RWPE2 (cell line): ENCODE measurements at regions not wholly inside any gene's neighbourhood (a gene's known extent, or its start where the extent isn't known, plus 50 kb on each side); places are given as distances from the start of the nearest gene placed in this dataset.

Experiments
- ATAC-seq: fragments of 200-7000 bp; cut with Tn5 transposase; 3 replicates; pipeline ENCODE4 v1.9.1; 2021; ENCODE audit warnings: low read depth
- DNase-seq: peaks from one replicate; pipeline ENCODE4 v3.0.0-alpha.2; 2020; ENCODE audit warnings: low spot score
- H3K27ac ChIP-seq: fragments of 450-650 bp; 2 replicates; pipeline ENCODE4 v1.5.1; 2017; ENCODE audit warnings: mild to moderate bottlenecking; ENCODE audit not compliant: poor library complexity, severe bottlenecking
- H3K27me3 ChIP-seq: fragments of 250-450 bp; sonication (Bioruptor Pico); 2 replicates; pipeline ENCODE4 v1.5.1; 2021; ENCODE audit warnings: mild to moderate bottlenecking, moderate library complexity; ENCODE audit not compliant: insufficient read depth, poor library complexity, severe bottlenecking
- H3K36me3 ChIP-seq: fragments of 250-450 bp; sonication (Bioruptor Pico); 2 replicates; pipeline ENCODE4 v1.5.1; 2020; ENCODE audit warnings: low read depth, mild to moderate bottlenecking, moderate library complexity
- H3K4me1 ChIP-seq: fragments of 250-450 bp; sonication (Bioruptor Pico); 2 replicates; pipeline ENCODE4 v1.5.1; 2021; ENCODE audit warnings: mild to moderate bottlenecking, moderate library complexity; ENCODE audit not compliant: insufficient read depth, poor library complexity, severe bottlenecking
- H3K4me3 ChIP-seq: fragments of 250-450 bp; sonication (Bioruptor Pico); 2 replicates; pipeline ENCODE4 v1.5.1; 2021; ENCODE audit warnings: mild to moderate bottlenecking, moderate library complexity; ENCODE audit not compliant: severe bottlenecking
- H3K9me3 ChIP-seq: fragments of 250-450 bp; sonication (Bioruptor Pico); 2 replicates; pipeline ENCODE4 v1.5.1; 2021; ENCODE audit warnings: mild to moderate bottlenecking, moderate library complexity; ENCODE audit not compliant: severe bottlenecking
- CTCF ChIP-seq: fragments of 450-650 bp; IDR thresholded peaks from one replicate; pipeline ENCODE4 v1.5.1; 2017; ENCODE audit warnings: mild to moderate bottlenecking, moderate library complexity; ENCODE audit not compliant: poor library complexity, severe bottlenecking

- no peak overlapping the region for H3K27ac ChIP-seq
- ATAC-seq (no peak), DNase-seq (no peak)
- no peak for TF ChIP-seq CTCF
- no peaks in the 10 kb centered on the region for H3K9me3 ChIP-seq
- H3K36me3 ChIP-seq, result no peaks in the 10 kb centered on the region
- H3K4me1 ChIP-seq, result no peaks in the 10 kb centered on the region
- no peak overlapping the region for H3K4me3 ChIP-seq
- no peaks in the 10 kb centered on the region for H3K27me3 ChIP-seq
Observed at GRCh38 chr3:24936574-24936973, 441.9 kb upstream of the THRB start.

- no peak overlapping the region for H3K27ac ChIP-seq
- no peaks in the 10 kb centered on the region for H3K9me3 ChIP-seq
- no peak for ATAC-seq
- H3K4me1 ChIP-seq, result no peaks in the 10 kb centered on the region
- no peaks in the 10 kb centered on the region for H3K27me3 ChIP-seq
- H3K36me3 ChIP-seq, result no peaks in the 10 kb centered on the region
- no peak overlapping the region for H3K4me3 ChIP-seq
- TF ChIP-seq CTCF, result no peak
- no peak for DNase-seq
Observed at GRCh38 chr3:24937228-24937627, 442.6 kb upstream of the THRB start.

GRCh38 chr3:24937780-24938179, 443.1 kb upstream of the THRB start:
- Histone ChIP-seq H3K36me3 (no peaks in the 10 kb centered on the region), H3K27ac (no peak overlapping the region), H3K4me1 (no peaks in the 10 kb centered on the region), H3K27me3 (no peaks in the 10 kb centered on the region), H3K4me3 (no peak overlapping the region), H3K9me3 (no peaks in the 10 kb centered on the region)
- no peak for ATAC-seq
- DNase-seq, result no peak
- no peak for TF ChIP-seq CTCF

- no peak overlapping the region for H3K4me3 ChIP-seq
- no peaks in the 10 kb centered on the region for H3K9me3 ChIP-seq
- TF ChIP-seq CTCF, result no peak
- ATAC-seq, result no peak
- DNase-seq, result no peak
- no peaks in the 10 kb centered on the region for H3K4me1 ChIP-seq
- no peaks in the 10 kb centered on the region for H3K36me3 ChIP-seq
- H3K27me3 ChIP-seq, result no peaks in the 10 kb centered on the region
- H3K27ac ChIP-seq, result no peak overlapping the region
Observed at GRCh38 chr3:24943961-24944360, 449.3 kb upstream of the THRB start.

GRCh38 chr3:24944805-24945520, 450.3 kb upstream of the THRB start:
- DNase-seq, result no peak

More at GRCh38 chr3:24944805-24945520, 450.3 kb upstream of the THRB start:
- TF ChIP-seq CTCF, result no peak
- Histone ChIP-seq H3K27ac (no peak overlapping the region), H3K4me3 (no peak overlapping the region), H3K4me1 (no peaks in the 10 kb centered on the region), H3K36me3 (no peaks in the 10 kb centered on the region), H3K27me3 (no peaks in the 10 kb centered on the region), H3K9me3 (no peaks in the 10 kb centered on the region)
- ATAC-seq, result no peak
